ENCODE measurements at regions not wholly inside any gene's neighbourhood (a gene's known extent, or its start where the extent isn't known, plus 50 kb on each side); places are given as distances from the start of the nearest gene placed in this dataset.

GRCh38 chr3:189491831-189492230 is 139.4 kb upstream of the TP63 start:
- Histone ChIP-seq H3K9me3 (ENCODE audit: control insufficient read depth, insufficient read depth, low read depth, low read length) (no peaks in the 10 kb centered on the region), H2AFZ (ENCODE audit: low read length) (no peak overlapping the region), H3K4me1 (ENCODE audit: control insufficient read depth, extremely low read depth, insufficient read depth, low read length) (no peaks in the 10 kb centered on the region), H3K9ac (ENCODE audit: insufficient read depth, low read length) (no peak overlapping the region), H3K4me2 (ENCODE audit: extremely low read depth, insufficient read depth, low read length) (no peak overlapping the region), H3K4me3 (replicated peaks in 1 of 4; ENCODE audit: control extremely low read depth in 1 of 4, insufficient read depth in 1 of 4, low read depth in 3 of 4, low read length in 4 of 4) (no peak overlapping the region), H4K20me1 (ENCODE audit: control insufficient read depth, extremely low read depth, insufficient read depth, low read length) (no peaks in the 10 kb centered on the region), H3K27ac (ENCODE audit: insufficient read depth, low read length) (no peak overlapping the region), H3K27me3 (ENCODE audit: control insufficient read depth, insufficient read depth, low read length) (no peaks in the 10 kb centered on the region), H3K36me3 (ENCODE audit: control insufficient read depth, insufficient read depth, low read length) (no peaks in the 10 kb centered on the region), H3K79me2 (ENCODE audit: control insufficient read depth, insufficient read depth, low read length) (no peaks in the 10 kb centered on the region)
- DNase-seq (ENCODE audit: low read depth in 2 of 2), result no peak
- no peak for TF ChIP-seq CTCF (conservative IDR thresholded peaks at IDR 0.05 in 1 of 2, IDR thresholded peaks at IDR 0.05 in 1 of 2; ENCODE audit: low read depth in 1 of 2, low read length in 2 of 2)
- TF ChIP-seq EZH2 (IDR thresholded peaks at IDR 0.05; ENCODE audit: low read length, missing control alignments), result no peak

- Histone ChIP-seq H3K9me3 (ENCODE audit: control insufficient read depth, insufficient read depth, low read depth, low read length) (no peaks in the 10 kb centered on the region), H3K36me3 (ENCODE audit: control insufficient read depth, insufficient read depth, low read length) (no peaks in the 10 kb centered on the region), H2AFZ (ENCODE audit: low read length) (no peak overlapping the region), H3K4me2 (ENCODE audit: extremely low read depth, insufficient read depth, low read length) (no peak overlapping the region), H3K79me2 (ENCODE audit: control insufficient read depth, insufficient read depth, low read length) (no peaks in the 10 kb centered on the region), H3K4me3 (replicated peaks in 1 of 4; ENCODE audit: control extremely low read depth in 1 of 4, insufficient read depth in 1 of 4, low read depth in 3 of 4, low read length in 4 of 4) (no peak overlapping the region), H3K27ac (ENCODE audit: insufficient read depth, low read length) (no peak overlapping the region), H3K4me1 (ENCODE audit: control insufficient read depth, extremely low read depth, insufficient read depth, low read length) (no peaks in the 10 kb centered on the region), H3K27me3 (ENCODE audit: control insufficient read depth, insufficient read depth, low read length) (no peaks in the 10 kb centered on the region), H3K9ac (ENCODE audit: insufficient read depth, low read length) (no peak overlapping the region), H4K20me1 (ENCODE audit: control insufficient read depth, extremely low read depth, insufficient read depth, low read length) (no peaks in the 10 kb centered on the region)
- no peak for TF ChIP-seq EZH2 (IDR thresholded peaks at IDR 0.05; ENCODE audit: low read length, missing control alignments)
- no peak for TF ChIP-seq CTCF (conservative IDR thresholded peaks at IDR 0.05 in 1 of 2, IDR thresholded peaks at IDR 0.05 in 1 of 2; ENCODE audit: low read depth in 1 of 2, low read length in 2 of 2)
- no peak for DNase-seq (ENCODE audit: low read depth in 2 of 2)
Measured at GRCh38 chr3:189493271-189493670, 137.9 kb upstream of the TP63 start.

- H3K36me3 ChIP-seq (ENCODE audit: control insufficient read depth, insufficient read depth, low read length), result no peaks in the 10 kb centered on the region
- H3K9ac ChIP-seq (ENCODE audit: insufficient read depth, low read length), result no peak overlapping the region
- H3K27ac ChIP-seq (ENCODE audit: insufficient read depth, low read length), result no peak overlapping the region
- H4K20me1 ChIP-seq (ENCODE audit: control insufficient read depth, extremely low read depth, insufficient read depth, low read length), result no peaks in the 10 kb centered on the region
- no peak overlapping the region for H2AFZ ChIP-seq (ENCODE audit: low read length)
- no peak for TF ChIP-seq EZH2 (IDR thresholded peaks at IDR 0.05; ENCODE audit: low read length, missing control alignments)
- TF ChIP-seq CTCF (conservative IDR thresholded peaks at IDR 0.05 in 1 of 2, IDR thresholded peaks at IDR 0.05 in 1 of 2; ENCODE audit: low read depth in 1 of 2, low read length in 2 of 2), result no peak
- H3K79me2 ChIP-seq (ENCODE audit: control insufficient read depth, insufficient read depth, low read length), result no peaks in the 10 kb centered on the region
- DNase-seq (ENCODE audit: low read depth in 2 of 2), result no peak
- H3K9me3 ChIP-seq (ENCODE audit: control insufficient read depth, insufficient read depth, low read depth, low read length), result no peaks in the 10 kb centered on the region
- no peaks in the 10 kb centered on the region for H3K27me3 ChIP-seq (ENCODE audit: control insufficient read depth, insufficient read depth, low read length)
- H3K4me1 ChIP-seq (ENCODE audit: control insufficient read depth, extremely low read depth, insufficient read depth, low read length), result no peaks in the 10 kb centered on the region
- no peak overlapping the region for H3K4me3 ChIP-seq (replicated peaks in 1 of 4; ENCODE audit: control extremely low read depth in 1 of 4, insufficient read depth in 1 of 4, low read depth in 3 of 4, low read length in 4 of 4)
- H3K4me2 ChIP-seq (ENCODE audit: extremely low read depth, insufficient read depth, low read length), result no peak overlapping the region
Measured at GRCh38 chr3:189494632-189495031, 136.6 kb upstream of the TP63 start.
